Mesendoderm (in vitro differentiated cells): ENCODE measurements at regions not wholly inside any gene's neighbourhood (a gene's known extent, or its start where the extent isn't known, plus 50 kb on each side); places are given as distances from the start of the nearest gene placed in this dataset.

ENCODE experiments used
- DNase-seq: peaks from one replicate; pipeline ENCODE4 v3.0.0; 2013
- H2AK5ac ChIP-seq: 2 replicates; pipeline ENCODE4 v1.6.1; 2013; ENCODE audit warnings: low read length, inconsistent platforms
- H2BK120ac ChIP-seq: 2 replicates; pipeline ENCODE4 v1.6.1; 2013; ENCODE audit warnings: low read depth, mild to moderate bottlenecking, low read length, moderate library complexity, mixed read lengths
- H2BK15ac ChIP-seq: replicated peaks from 2 replicates; pipeline ENCODE4 v1.6.1; 2013; ENCODE audit warnings: low read depth, mild to moderate bottlenecking, moderate library complexity
- H2BK5ac ChIP-seq: 2 replicates; pipeline ENCODE4 v1.6.1; 2013; ENCODE audit warnings: low read length, inconsistent platforms
- H3K18ac ChIP-seq: 2 replicates; pipeline ENCODE4 v1.6.1; 2013; ENCODE audit warnings: mild to moderate bottlenecking, low read length, mixed read lengths
- H3K23ac ChIP-seq: one replicate; pipeline ENCODE4 v1.6.1; 2013; ENCODE audit warnings: low read length
- H3K27ac ChIP-seq: 2 replicates; pipeline ENCODE4 v1.5.1; 2013; ENCODE audit warnings: low read depth, mild to moderate bottlenecking, inconsistent platforms, low read length, moderate library complexity
- H3K27me3 ChIP-seq: 2 replicates; pipeline ENCODE4 v1.6.1; 2013; ENCODE audit warnings: low read length, control low read depth, mild to moderate bottlenecking, inconsistent platforms; ENCODE audit not compliant: insufficient read depth, poor library complexity
- H3K36me3 ChIP-seq: 2 replicates; pipeline ENCODE4 v1.6.1; 2013; ENCODE audit warnings: low read length, inconsistent platforms; ENCODE audit not compliant: control insufficient read depth, insufficient read depth
- H3K4ac ChIP-seq: one replicate; pipeline ENCODE4 v1.6.1; 2013; ENCODE audit warnings: low read depth, mild to moderate bottlenecking, low read length, moderate library complexity
- H3K4me1 ChIP-seq: 2 replicates; pipeline ENCODE4 v1.6.1; 2013; ENCODE audit warnings: low read depth, low read length, inconsistent platforms; ENCODE audit not compliant: control insufficient read depth
- H3K4me2 ChIP-seq: 2 replicates; pipeline ENCODE4 v1.6.1; 2013; ENCODE audit warnings: low read length
- H3K4me3 ChIP-seq: 2 replicates; pipeline ENCODE4 v1.5.1; 2013; ENCODE audit warnings: mild to moderate bottlenecking, low read length
- H3K56ac ChIP-seq: one replicate; pipeline ENCODE4 v1.6.1; 2013; ENCODE audit warnings: low read length
- H3K79me1 ChIP-seq: 2 replicates; pipeline ENCODE4 v1.6.1; 2013; ENCODE audit warnings: low read length, inconsistent platforms
- H3K79me2 ChIP-seq: 2 replicates; pipeline ENCODE4 v1.6.1; 2013; ENCODE audit warnings: mild to moderate bottlenecking, low read length; ENCODE audit not compliant: control insufficient read depth, insufficient read depth
- H3K9ac ChIP-seq: 2 replicates; pipeline ENCODE4 v1.6.1; 2013; ENCODE audit warnings: low read length, inconsistent platforms
- H4K5ac ChIP-seq: one replicate; pipeline ENCODE4 v1.6.1; 2013; ENCODE audit warnings: low read length
- H4K8ac ChIP-seq: one replicate; pipeline ENCODE4 v1.6.1; 2013; ENCODE audit warnings: low read depth, mild to moderate bottlenecking, control low read depth, low read length, moderate library complexity
- WGBS: extraction: QIAGEN DNeasy Blood & Tissue Kit; methylation state at CpG from one replicate; pipeline ENCODE4 v1.1.7; 2013; ENCODE audit warnings: low lambda C conversion rate, missing lambda C conversion rate; ENCODE audit not compliant: insufficient coverage; ENCODE audit errors: extremely low coverage; 5-methylcytosine and 5-hydroxymethylcytosine counted together

- H3K4ac ChIP-seq, result no peak overlapping the region
- no peak overlapping the region for H3K4me3 ChIP-seq
- H3K27me3 ChIP-seq, result no peaks in the 10 kb centered on the region
- no peak for DNase-seq
- H3K79me2 ChIP-seq, result no peaks in the 10 kb centered on the region
- H3K4me2 ChIP-seq, result no peak overlapping the region
- no peak overlapping the region for H2BK120ac ChIP-seq
- no peak overlapping the region for H2BK5ac ChIP-seq
- H3K56ac ChIP-seq, result no peak overlapping the region
- no peak overlapping the region for H3K27ac ChIP-seq
- H3K36me3 ChIP-seq, result no peaks in the 10 kb centered on the region
- H2AK5ac ChIP-seq, result no peak overlapping the region
- no peak overlapping the region for H4K8ac ChIP-seq
- H3K23ac ChIP-seq, result no peak overlapping the region
- no peaks in the 10 kb centered on the region for H3K79me1 ChIP-seq
- H3K4me1 ChIP-seq, result no peaks in the 10 kb centered on the region
- no peak overlapping the region for H2BK15ac ChIP-seq
- WGBS, result no CpG with 5 or more reads among the region's 31 CpGs
- no peak overlapping the region for H3K9ac ChIP-seq
- H3K18ac ChIP-seq, result no peak overlapping the region
- H4K5ac ChIP-seq, result no peak overlapping the region
Measured at GRCh38 chr14:104334424-104335161, 196.2 kb downstream of the KIF26A start.

- Histone ChIP-seq H3K56ac (no peak overlapping the region), H3K79me2 (no peaks in the 10 kb centered on the region), H3K4me1 (no peaks in the 10 kb centered on the region), H2BK5ac (no peak overlapping the region), H3K27me3 (no peaks in the 10 kb centered on the region), H2AK5ac (no peak overlapping the region), H3K4ac (no peak overlapping the region), H4K5ac (no peak overlapping the region), H2BK15ac (no peak overlapping the region), H4K8ac (no peak overlapping the region), H3K23ac (no peak overlapping the region), H3K18ac (no peak overlapping the region), H2BK120ac (no peak overlapping the region), H3K79me1 (no peaks in the 10 kb centered on the region), H3K4me2 (no peak overlapping the region), H3K27ac (no peak overlapping the region), H3K4me3 (no peak overlapping the region), H3K36me3 (no peaks in the 10 kb centered on the region), H3K9ac (no peak overlapping the region)
- no CpG with 5 or more reads among the region's 4 CpGs for WGBS
- DNase-seq, result no peak
Measured at GRCh38 chr14:104335176-104335575, 196.8 kb downstream of the KIF26A start.

DNA sequence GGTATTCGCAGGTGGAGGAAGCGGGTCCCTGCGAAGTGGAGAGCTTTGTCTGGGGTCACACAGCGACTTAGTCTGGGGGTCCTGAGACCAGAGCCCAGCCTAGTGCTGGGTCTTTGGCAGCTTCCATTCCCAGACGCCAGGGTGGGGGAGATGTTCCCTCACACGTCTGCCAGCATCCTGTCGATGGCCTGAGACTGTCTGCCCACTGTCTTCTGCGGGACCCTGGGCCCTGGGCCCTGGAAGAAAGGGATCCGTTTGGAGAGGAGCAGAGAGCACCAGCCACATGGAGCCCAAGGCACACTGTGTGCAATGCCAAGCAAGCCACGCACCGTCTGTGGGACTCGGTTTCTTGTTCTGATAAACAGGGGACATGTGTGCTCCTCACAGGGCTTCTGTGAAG lies 197.2 kb downstream of the KIF26A start:
- Histone ChIP-seq H3K18ac (no peak overlapping the region), H4K8ac (no peak overlapping the region), H3K79me1 (no peaks in the 10 kb centered on the region), H3K27me3 (no peaks in the 10 kb centered on the region), H4K5ac (no peak overlapping the region), H2BK120ac (no peak overlapping the region), H3K4me3 (no peak overlapping the region), H2AK5ac (no peak overlapping the region), H3K56ac (no peak overlapping the region), H3K23ac (no peak overlapping the region), H3K4me1 (no peaks in the 10 kb centered on the region), H3K27ac (no peak overlapping the region), H3K79me2 (no peaks in the 10 kb centered on the region), H3K36me3 (no peaks in the 10 kb centered on the region), H3K9ac (no peak overlapping the region), H2BK15ac (no peak overlapping the region), H3K4ac (no peak overlapping the region), H2BK5ac (no peak overlapping the region), H3K4me2 (no peak overlapping the region)
- no CpG with 5 or more reads among the region's 12 CpGs for WGBS
- no peak for DNase-seq

DNA sequence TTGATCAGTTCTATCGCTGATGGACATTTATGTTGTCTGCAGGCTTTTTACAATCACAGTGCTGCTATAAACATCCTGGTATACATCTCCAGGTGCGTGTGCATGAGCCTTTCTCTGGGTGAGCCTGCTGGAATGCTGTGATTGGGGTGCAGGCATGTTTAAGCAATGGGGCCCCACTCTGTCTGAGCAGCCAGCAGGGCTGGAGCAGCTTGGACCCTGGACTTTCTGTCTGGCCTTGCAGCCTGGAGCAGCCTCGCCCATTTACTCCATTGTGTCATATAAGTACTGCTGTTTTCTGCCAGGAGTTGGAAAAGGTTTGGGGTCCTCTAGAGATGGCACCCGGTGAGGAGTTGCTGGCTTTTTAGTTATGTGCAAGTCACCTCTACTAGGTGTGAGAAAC lies 199.0 kb downstream of the KIF26A start:
- H2BK120ac ChIP-seq, result no peak overlapping the region

DNA sequence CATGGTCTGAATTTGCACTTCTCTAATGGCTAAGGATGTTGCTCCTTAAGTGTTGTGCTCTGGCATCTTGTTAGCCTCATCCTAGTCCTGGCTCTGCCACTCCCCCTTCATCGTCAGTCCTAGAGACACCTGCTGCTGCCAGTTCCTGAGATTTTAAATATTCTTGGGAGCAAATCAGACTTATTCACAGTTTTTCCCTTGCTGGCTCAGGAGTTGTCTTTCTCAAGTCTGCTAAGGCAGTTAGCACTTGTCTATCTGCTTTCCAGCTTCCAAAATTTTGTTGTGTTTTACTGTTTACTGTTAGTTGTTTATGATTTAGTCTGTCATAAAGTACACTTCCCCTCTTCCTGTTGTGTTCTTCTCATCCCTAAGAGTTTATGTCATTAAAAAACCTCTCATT lies 201.0 kb downstream of the KIF26A start:
- Histone ChIP-seq H3K27ac (no peak overlapping the region), H2BK120ac (no peak overlapping the region), H3K23ac (no peak overlapping the region), H4K8ac (no peak overlapping the region), H3K79me2 (no peaks in the 10 kb centered on the region), H3K4me2 (no peak overlapping the region), H4K5ac (no peak overlapping the region), H3K36me3 (no peaks in the 10 kb centered on the region), H3K9ac (no peak overlapping the region), H2AK5ac (no peak overlapping the region), H2BK5ac (no peak overlapping the region), H2BK15ac (no peak overlapping the region), H3K79me1 (no peaks in the 10 kb centered on the region), H3K4me1 (no peaks in the 10 kb centered on the region), H3K4me3 (no peak overlapping the region), H3K4ac (no peak overlapping the region), H3K56ac (no peak overlapping the region), H3K18ac (no peak overlapping the region), H3K27me3 (no peaks in the 10 kb centered on the region)
- DNase-seq, result no peak
- WGBS, result no CpG with 5 or more reads among the region's 1 CpG

More for the DNA sequence above, 199.0 kb downstream of the KIF26A start:
- Histone ChIP-seq H3K79me1 (no peaks in the 10 kb centered on the region), H3K18ac (no peak overlapping the region), H3K4me1 (no peaks in the 10 kb centered on the region), H3K79me2 (no peaks in the 10 kb centered on the region), H3K27me3 (no peaks in the 10 kb centered on the region), H4K8ac (no peak overlapping the region), H3K4me3 (no peak overlapping the region), H3K27ac (no peak overlapping the region), H3K9ac (no peak overlapping the region), H2BK5ac (no peak overlapping the region), H3K23ac (no peak overlapping the region), H4K5ac (no peak overlapping the region), H2BK15ac (no peak overlapping the region), H2AK5ac (no peak overlapping the region), H3K36me3 (no peaks in the 10 kb centered on the region), H3K56ac (no peak overlapping the region), H3K4me2 (no peak overlapping the region), H3K4ac (no peak overlapping the region)
- no CpG with 5 or more reads among the region's 4 CpGs for WGBS
- no peak for DNase-seq

GRCh38 chr14:104339829-104340228 lies 201.4 kb downstream of the KIF26A start:
- Histone ChIP-seq H3K4me2 (no peak overlapping the region), H3K27ac (no peak overlapping the region), H3K4ac (no peak overlapping the region), H2BK120ac (no peak overlapping the region), H3K79me1 (no peaks in the 10 kb centered on the region), H3K18ac (no peak overlapping the region), H3K36me3 (no peaks in the 10 kb centered on the region), H2BK5ac (no peak overlapping the region), H3K27me3 (no peaks in the 10 kb centered on the region), H3K9ac (no peak overlapping the region), H3K79me2 (no peaks in the 10 kb centered on the region), H3K4me1 (no peaks in the 10 kb centered on the region), H4K5ac (no peak overlapping the region), H2BK15ac (no peak overlapping the region), H2AK5ac (no peak overlapping the region), H3K56ac (no peak overlapping the region), H4K8ac (no peak overlapping the region), H3K23ac (no peak overlapping the region), H3K4me3 (no peak overlapping the region)
- DNase-seq, result no peak
